Liver (tissue), 3 donors: ENCODE measurements at regions not wholly inside any gene's neighbourhood (a gene's known extent, or its start where the extent isn't known, plus 50 kb on each side); places are given as distances from the start of the nearest gene placed in this dataset.

Experiments used
- EGR1 ChIP-seq, 2 donors: IDR thresholded peaks; 2 replicates each; pipeline ENCODE4 v1.6.1; 2016 to 2018; ENCODE audit warnings: antibody characterized with exemption in 2 of 2, low read depth in 2 of 2
- GABPA ChIP-seq, 2 donors: IDR thresholded peaks in 1 of 2; conservative IDR thresholded peaks in 1 of 2; 2 replicates each; pipeline ENCODE4 v1.6.1; 2016; ENCODE audit warnings: antibody characterized with exemption in 2 of 2, mild to moderate bottlenecking in 1 of 2, moderate library complexity in 1 of 2
- RAD21 ChIP-seq, 2 donors: IDR thresholded peaks; 2 replicates each; pipeline ENCODE4 v1.6.1; 2016; ENCODE audit warnings: antibody characterized with exemption in 2 of 2, mild to moderate bottlenecking in 2 of 2
- RXRA ChIP-seq, 2 donors: IDR thresholded peaks; 2 replicates each; pipeline ENCODE4 v1.6.1; 2017 to 2018; ENCODE audit warnings: antibody characterized with exemption in 2 of 2, mild to moderate bottlenecking in 1 of 2
- TAF1 ChIP-seq: conservative IDR thresholded peaks from 2 replicates; pipeline ENCODE4 v1.6.1; 2016; ENCODE audit warnings: antibody characterized with exemption, mild to moderate bottlenecking
- YY1 ChIP-seq: IDR thresholded peaks from 2 replicates; pipeline ENCODE4 v1.6.1; 2016; ENCODE audit warnings: antibody characterized with exemption, mild to moderate bottlenecking
- TF ChIP-seq, protein P1 (sequence below): fragments of 150-350 bp; IDR thresholded peaks from 2 replicates; pipeline ENCODE4 v1.5.1; 2017; ENCODE audit warnings: improper control_type of control experiment, low read depth, low read length; ENCODE audit not compliant: missing input control
- TF ChIP-seq, protein P2 (sequence below): IDR thresholded peaks from 2 replicates; pipeline ENCODE4 v1.6.1; 2016; ENCODE audit warnings: antibody characterized with exemption
- TF ChIP-seq, protein P3 (sequence below): IDR thresholded peaks from 2 replicates; pipeline ENCODE4 v1.6.1; 2016; ENCODE audit warnings: antibody characterized with exemption
- TF ChIP-seq, protein P4 (sequence below): IDR thresholded peaks from 2 replicates; pipeline ENCODE4 v1.6.1; 2016; ENCODE audit warnings: antibody characterized with exemption
- TF ChIP-seq, protein P5 (sequence below): IDR thresholded peaks from 2 replicates; pipeline ENCODE4 v1.6.1; 2016; ENCODE audit warnings: antibody characterized with exemption, mild to moderate bottlenecking
- donor health status: healthy.
- donor health status: healthy.

DNA sequence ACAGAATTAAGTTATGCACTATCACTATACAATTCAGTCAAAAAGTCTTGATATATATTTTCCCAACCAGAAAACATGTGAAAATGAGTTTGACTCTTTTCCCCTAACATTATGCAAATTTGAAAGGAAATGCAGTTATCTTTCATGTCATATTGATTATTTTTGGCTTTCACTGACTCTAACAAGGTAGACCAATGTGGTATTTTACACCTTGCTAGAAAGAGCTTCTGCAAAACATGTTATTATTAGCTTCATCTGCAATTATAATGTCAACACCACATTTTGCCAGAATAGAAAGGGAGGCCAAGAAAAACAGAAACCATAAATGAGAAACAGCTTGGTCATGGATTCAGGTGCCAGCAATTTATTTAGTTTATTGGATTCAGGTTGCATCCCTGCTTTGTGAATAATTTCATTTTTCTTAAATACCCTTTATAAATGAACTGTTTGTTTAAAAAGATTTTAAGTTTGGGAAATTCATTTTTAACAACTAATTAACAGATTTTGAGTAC lies 226.1 kb upstream of the GJE1 start:
- TF ChIP-seq, protein P1, sequence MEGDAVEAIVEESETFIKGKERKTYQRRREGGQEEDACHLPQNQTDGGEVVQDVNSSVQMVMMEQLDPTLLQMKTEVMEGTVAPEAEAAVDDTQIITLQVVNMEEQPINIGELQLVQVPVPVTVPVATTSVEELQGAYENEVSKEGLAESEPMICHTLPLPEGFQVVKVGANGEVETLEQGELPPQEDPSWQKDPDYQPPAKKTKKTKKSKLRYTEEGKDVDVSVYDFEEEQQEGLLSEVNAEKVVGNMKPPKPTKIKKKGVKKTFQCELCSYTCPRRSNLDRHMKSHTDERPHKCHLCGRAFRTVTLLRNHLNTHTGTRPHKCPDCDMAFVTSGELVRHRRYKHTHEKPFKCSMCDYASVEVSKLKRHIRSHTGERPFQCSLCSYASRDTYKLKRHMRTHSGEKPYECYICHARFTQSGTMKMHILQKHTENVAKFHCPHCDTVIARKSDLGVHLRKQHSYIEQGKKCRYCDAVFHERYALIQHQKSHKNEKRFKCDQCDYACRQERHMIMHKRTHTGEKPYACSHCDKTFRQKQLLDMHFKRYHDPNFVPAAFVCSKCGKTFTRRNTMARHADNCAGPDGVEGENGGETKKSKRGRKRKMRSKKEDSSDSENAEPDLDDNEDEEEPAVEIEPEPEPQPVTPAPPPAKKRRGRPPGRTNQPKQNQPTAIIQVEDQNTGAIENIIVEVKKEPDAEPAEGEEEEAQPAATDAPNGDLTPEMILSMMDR, result no peak
- no peak for TF ChIP-seq TAF1
- TF ChIP-seq YY1, result no peak
- TF ChIP-seq, protein P2, sequence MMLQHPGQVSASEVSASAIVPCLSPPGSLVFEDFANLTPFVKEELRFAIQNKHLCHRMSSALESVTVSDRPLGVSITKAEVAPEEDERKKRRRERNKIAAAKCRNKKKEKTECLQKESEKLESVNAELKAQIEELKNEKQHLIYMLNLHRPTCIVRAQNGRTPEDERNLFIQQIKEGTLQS, result no peak
- no peak for TF ChIP-seq RAD21 (IDR thresholded peaks at IDR 0.05)
- TF ChIP-seq GABPA (IDR thresholded peaks at IDR 0.05 in 1 of 2, conservative IDR thresholded peaks at IDR 0.05 in 1 of 2), result no peak
- no peak for TF ChIP-seq RXRA (IDR thresholded peaks at IDR 0.05)
- TF ChIP-seq, protein P3, sequence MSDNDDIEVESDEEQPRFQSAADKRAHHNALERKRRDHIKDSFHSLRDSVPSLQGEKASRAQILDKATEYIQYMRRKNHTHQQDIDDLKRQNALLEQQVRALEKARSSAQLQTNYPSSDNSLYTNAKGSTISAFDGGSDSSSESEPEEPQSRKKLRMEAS, result no peak
- TF ChIP-seq, protein P4, sequence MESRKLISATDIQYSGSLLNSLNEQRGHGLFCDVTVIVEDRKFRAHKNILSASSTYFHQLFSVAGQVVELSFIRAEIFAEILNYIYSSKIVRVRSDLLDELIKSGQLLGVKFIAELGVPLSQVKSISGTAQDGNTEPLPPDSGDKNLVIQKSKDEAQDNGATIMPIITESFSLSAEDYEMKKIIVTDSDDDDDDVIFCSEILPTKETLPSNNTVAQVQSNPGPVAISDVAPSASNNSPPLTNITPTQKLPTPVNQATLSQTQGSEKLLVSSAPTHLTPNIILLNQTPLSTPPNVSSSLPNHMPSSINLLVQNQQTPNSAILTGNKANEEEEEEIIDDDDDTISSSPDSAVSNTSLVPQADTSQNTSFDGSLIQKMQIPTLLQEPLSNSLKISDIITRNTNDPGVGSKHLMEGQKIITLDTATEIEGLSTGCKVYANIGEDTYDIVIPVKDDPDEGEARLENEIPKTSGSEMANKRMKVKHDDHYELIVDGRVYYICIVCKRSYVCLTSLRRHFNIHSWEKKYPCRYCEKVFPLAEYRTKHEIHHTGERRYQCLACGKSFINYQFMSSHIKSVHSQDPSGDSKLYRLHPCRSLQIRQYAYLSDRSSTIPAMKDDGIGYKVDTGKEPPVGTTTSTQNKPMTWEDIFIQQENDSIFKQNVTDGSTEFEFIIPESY, result no peak
- TF ChIP-seq, protein P5, sequence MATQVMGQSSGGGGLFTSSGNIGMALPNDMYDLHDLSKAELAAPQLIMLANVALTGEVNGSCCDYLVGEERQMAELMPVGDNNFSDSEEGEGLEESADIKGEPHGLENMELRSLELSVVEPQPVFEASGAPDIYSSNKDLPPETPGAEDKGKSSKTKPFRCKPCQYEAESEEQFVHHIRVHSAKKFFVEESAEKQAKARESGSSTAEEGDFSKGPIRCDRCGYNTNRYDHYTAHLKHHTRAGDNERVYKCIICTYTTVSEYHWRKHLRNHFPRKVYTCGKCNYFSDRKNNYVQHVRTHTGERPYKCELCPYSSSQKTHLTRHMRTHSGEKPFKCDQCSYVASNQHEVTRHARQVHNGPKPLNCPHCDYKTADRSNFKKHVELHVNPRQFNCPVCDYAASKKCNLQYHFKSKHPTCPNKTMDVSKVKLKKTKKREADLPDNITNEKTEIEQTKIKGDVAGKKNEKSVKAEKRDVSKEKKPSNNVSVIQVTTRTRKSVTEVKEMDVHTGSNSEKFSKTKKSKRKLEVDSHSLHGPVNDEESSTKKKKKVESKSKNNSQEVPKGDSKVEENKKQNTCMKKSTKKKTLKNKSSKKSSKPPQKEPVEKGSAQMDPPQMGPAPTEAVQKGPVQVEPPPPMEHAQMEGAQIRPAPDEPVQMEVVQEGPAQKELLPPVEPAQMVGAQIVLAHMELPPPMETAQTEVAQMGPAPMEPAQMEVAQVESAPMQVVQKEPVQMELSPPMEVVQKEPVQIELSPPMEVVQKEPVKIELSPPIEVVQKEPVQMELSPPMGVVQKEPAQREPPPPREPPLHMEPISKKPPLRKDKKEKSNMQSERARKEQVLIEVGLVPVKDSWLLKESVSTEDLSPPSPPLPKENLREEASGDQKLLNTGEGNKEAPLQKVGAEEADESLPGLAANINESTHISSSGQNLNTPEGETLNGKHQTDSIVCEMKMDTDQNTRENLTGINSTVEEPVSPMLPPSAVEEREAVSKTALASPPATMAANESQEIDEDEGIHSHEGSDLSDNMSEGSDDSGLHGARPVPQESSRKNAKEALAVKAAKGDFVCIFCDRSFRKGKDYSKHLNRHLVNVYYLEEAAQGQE, result no peak
- TF ChIP-seq EGR1 (IDR thresholded peaks at IDR 0.05; ENCODE audit: low read depth in 2 of 2), result no peak
